ENCODE measurements at regions not wholly inside any gene's neighbourhood (a gene's known extent, or its start where the extent isn't known, plus 50 kb on each side); places are given as distances from the start of the nearest gene placed in this dataset.
"Not testable (repeated sequence)": the region's sequence is repeated elsewhere in the genome, so short reads cannot be mapped to it uniquely, and the experiment has no call there.

DNA sequence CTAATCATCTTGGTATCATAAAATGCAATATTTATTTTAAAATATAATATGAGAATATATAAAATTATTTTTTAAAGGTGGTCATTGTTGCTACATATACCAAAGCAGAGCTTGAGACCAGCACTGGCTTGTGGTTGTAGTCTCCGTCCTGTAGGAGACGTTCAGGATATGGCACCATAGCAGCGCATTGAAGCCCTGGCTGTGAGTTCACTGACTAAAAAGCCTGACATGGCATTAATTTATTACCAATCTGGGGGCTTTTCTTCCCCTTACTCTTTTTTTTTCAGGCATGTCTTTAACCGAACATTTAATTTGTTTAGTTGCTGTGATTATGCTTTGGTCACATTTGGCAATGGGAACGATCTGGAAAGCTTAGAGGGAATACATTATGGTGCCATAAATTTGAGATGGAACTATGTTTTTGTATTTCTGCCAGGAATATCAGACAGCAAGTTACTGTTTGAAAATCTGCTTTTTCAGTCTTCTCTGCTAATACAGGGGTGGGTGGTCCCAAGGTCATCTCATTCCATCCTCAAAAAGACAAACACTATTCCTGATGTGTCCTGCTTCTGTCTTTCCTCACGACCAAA is 108.5 kb downstream of the ZIC4 start:
- no peak for DNase-seq (ENCODE audit: low read depth)
- no peak overlapping the region for H3K4me3 ChIP-seq (ENCODE audit: low read depth, low read length)
- TF ChIP-seq, protein P1, sequence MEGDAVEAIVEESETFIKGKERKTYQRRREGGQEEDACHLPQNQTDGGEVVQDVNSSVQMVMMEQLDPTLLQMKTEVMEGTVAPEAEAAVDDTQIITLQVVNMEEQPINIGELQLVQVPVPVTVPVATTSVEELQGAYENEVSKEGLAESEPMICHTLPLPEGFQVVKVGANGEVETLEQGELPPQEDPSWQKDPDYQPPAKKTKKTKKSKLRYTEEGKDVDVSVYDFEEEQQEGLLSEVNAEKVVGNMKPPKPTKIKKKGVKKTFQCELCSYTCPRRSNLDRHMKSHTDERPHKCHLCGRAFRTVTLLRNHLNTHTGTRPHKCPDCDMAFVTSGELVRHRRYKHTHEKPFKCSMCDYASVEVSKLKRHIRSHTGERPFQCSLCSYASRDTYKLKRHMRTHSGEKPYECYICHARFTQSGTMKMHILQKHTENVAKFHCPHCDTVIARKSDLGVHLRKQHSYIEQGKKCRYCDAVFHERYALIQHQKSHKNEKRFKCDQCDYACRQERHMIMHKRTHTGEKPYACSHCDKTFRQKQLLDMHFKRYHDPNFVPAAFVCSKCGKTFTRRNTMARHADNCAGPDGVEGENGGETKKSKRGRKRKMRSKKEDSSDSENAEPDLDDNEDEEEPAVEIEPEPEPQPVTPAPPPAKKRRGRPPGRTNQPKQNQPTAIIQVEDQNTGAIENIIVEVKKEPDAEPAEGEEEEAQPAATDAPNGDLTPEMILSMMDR (IDR thresholded peaks at IDR 0.05; ENCODE audit: insufficient read depth, low read depth, low read length) = no peak

DNA sequence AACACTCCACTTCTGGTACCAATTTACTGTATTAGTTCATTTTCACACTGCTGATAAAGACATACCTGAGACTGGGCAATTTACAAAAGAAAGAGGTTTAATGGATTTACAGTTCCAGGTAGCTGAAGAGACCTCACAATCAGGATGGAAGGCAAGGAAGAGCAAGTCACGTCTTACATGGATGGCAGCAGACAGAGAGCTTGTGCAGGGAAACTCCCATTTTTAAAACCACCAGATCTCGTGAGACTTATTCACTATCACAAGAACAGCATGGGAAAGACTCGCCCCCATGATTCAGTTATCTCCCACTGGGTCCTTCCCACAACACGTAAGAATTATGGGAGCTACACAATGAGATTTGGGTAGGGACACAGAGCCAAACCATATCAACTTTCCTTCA is 119.0 kb downstream of the ZIC4 start:
- DNase-seq (ENCODE audit: low read depth) = not testable (repeated sequence)

DNA sequence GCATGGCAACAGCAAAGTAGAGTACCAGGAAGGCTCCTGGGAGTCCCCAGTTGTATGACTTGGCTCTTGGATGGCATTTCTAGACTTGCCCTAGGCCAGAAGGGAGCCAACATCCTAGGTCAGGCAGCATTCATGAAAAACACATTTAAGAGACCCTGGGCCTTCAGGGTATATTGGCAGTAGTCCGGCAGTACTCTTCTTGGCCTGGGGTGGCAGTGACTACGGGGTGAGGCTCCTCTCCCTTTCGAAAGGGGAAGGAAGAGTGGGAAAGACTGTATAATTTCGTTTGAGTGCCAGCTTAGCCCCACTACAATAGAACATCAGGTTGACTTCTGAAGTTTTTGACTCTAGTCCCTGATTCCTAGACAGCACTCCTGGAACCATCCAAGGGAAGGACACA is 136.4 kb downstream of the ZIC4 start:
- no peak overlapping the region for H3K4me3 ChIP-seq (ENCODE audit: low read depth, low read length)
- DNase-seq (ENCODE audit: low read depth) = no peak
- TF ChIP-seq, protein P1 (IDR thresholded peaks at IDR 0.05; ENCODE audit: insufficient read depth, low read depth, low read length) = no peak

More for the DNA sequence above, 119.0 kb downstream of the ZIC4 start:
- not testable (repeated sequence) for H3K4me3 ChIP-seq (ENCODE audit: low read depth, low read length)

DNA sequence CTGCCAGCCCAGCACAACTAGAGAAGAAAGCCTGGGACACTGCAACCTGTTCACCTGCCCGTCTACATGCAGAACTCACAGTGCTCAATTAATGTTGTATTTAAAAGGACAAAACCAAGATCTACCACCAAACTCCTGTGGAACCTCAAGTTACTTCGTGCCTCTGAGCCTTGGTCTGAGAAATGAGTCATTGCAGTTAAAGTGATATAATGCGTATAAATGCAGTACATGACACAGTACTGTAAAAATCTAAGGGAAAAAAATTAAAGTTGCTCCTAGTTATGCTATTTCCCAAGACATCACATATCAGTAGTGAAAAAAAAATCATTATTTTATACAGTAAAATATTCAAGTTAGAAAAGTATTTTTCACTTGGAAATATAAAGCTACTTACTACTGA is 138.9 kb downstream of the ZIC4 start:
- TF ChIP-seq, protein P1 (IDR thresholded peaks at IDR 0.05; ENCODE audit: insufficient read depth, low read depth, low read length) = no peak
- no peak overlapping the region for H3K4me3 ChIP-seq (ENCODE audit: low read depth, low read length)
- DNase-seq (ENCODE audit: low read depth) = no peak

DNA sequence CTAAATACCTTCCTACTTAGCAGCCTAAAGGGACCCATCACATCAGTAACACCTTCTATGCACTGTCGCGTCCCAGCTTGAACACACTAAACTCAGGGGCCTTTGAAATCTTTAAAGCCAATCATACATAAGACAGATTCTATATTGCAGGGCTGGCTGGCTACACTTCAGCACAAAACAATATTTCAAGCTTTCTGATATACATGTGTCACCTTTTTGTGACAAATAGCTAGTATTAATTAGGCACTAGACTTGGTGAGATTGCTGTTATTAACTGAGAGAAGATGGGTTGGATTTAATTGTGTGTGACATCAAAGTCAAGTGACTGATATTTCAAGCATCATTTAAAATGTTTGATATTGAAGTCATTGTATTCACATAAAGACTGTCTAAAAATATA is 148.4 kb downstream of the ZIC4 start:
- no peak for DNase-seq (ENCODE audit: low read depth)
- H3K4me3 ChIP-seq (ENCODE audit: low read depth, low read length) = no peak overlapping the region
- TF ChIP-seq, protein P1 (IDR thresholded peaks at IDR 0.05; ENCODE audit: insufficient read depth, low read depth, low read length) = no peak

DNA sequence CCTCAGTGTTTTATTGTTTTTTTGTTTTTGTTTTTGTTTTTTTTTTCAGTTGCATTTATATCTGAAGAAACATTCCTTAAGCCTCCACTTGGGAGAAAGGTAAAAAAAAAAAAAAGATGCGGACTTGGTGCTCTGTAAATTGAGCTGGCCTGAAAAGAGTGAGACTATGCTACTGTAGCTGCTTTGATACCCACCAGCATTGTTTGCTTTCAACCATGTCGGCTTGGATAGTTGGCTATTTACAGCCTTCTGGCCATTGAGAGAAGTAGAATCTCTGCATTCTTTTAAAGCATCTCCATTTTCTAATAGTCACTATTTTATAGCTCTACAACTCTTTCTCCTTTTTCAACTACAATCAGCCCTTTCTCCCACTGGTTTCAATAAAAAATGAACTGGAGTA is 149.6 kb downstream of the ZIC4 start:
- TF ChIP-seq, protein P1 (IDR thresholded peaks at IDR 0.05; ENCODE audit: insufficient read depth, low read depth, low read length) = no peak
- DNase-seq (ENCODE audit: low read depth) = no peak
- H3K4me3 ChIP-seq (ENCODE audit: low read depth, low read length) = no peak overlapping the region

DNA sequence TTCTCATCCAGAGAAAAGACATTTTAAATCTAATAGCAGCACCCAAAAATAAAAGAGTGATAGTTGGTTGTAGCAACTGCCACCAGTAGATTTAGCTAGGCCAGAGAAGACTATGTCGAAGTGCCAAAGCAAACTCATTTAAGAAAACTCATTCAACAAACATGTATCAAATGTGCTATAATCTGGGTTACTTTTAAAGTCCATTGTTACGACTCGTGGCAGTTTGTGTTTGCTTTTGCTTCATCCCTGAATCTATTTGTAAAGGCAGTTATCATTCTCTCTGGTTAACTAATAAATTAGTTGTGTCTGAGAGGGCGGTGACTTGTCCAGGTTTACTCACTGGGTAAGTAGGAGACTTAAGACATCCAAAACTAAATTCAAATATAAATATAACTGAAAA is 159.4 kb downstream of the ZIC4 start:
- H3K4me3 ChIP-seq (ENCODE audit: low read depth, low read length) = no peak overlapping the region
- TF ChIP-seq, protein P1 (IDR thresholded peaks at IDR 0.05; ENCODE audit: insufficient read depth, low read depth, low read length) = no peak
- DNase-seq (ENCODE audit: low read depth) = no peak

DNA sequence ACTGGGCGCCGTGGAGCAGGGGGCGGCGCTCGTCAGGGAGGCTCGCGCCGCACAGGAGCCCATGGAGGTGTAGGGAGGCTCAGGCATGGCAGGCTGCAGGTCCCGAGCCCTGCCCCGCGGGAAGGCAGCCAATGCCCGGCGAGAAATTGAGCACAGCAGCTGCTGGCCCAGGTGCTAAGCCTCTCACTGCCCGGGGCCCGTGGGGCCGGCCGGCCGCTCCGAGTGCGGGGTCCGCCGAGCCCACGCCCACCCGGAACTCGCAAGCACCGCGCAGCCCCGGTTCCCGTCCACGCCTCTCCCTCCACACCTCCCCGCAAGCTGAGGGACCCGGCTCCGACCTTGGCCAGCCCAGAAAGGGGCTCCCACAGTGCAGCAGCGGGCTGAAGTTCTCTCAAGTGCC is 160.7 kb downstream of the ZIC4 start:
- H3K4me3 ChIP-seq (ENCODE audit: low read depth, low read length); DNase-seq (ENCODE audit: low read depth): not testable (repeated sequence)

DNA sequence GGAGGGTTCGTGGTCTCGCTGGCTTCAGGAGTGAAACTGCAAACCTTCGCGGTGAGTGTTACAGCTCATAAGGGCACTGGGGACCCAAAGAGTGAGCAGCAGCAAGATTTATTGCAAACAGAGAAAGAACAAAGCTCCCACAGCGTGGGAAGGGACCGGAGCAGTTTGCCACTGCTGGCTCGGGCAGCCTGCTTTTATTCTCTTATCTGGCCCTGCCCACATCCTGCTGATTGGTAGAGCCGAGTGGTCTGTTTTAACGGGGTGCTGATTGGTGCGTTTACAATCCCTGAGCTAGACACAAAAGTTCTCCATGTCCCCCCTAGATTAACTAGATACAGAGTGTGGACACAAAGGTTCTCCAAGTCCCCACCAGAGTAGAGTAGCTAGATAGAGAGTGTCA is 161.3 kb downstream of the ZIC4 start:
- not testable (repeated sequence) for H3K4me3 ChIP-seq (ENCODE audit: low read depth, low read length); DNase-seq (ENCODE audit: low read depth)

Data from fibroblast of villous mesenchyme (primary cell).